Neural progenitor cell (in vitro differentiated cells): ENCODE measurements at regions not wholly inside any gene's neighbourhood (a gene's known extent, or its start where the extent isn't known, plus 50 kb on each side); places are given as distances from the start of the nearest gene placed in this dataset.
"Not testable (repeated sequence)": the region's sequence is repeated elsewhere in the genome, so short reads cannot be mapped to it uniquely, and the experiment has no call there.

Experiments
- DNase-seq: peaks from one replicate; pipeline ENCODE4 v3.0.0-alpha.2; 2016; ENCODE audit warnings: low spot score
- H2AFZ ChIP-seq: fragments of 200-600 bp; sonication (generic); replicated peaks from 2 replicates; pipeline ENCODE4 v1.6.1; 2016; ENCODE audit warnings: antibody characterized with exemption
- H3F3A ChIP-seq: fragments of 200-600 bp; sonication (generic); 2 replicates; pipeline ENCODE4 v1.6.1; 2016; ENCODE audit warnings: antibody characterized with exemption, low read depth
- H3K27ac ChIP-seq: fragments of 200-600 bp; sonication (generic); 2 replicates; pipeline ENCODE4 v1.5.1; 2016; ENCODE audit warnings: mild to moderate bottlenecking
- H3K27me3 ChIP-seq: fragments of 200-600 bp; sonication (generic); 2 replicates; pipeline ENCODE4 v1.6.1; 2016; ENCODE audit warnings: mild to moderate bottlenecking, moderate library complexity
- H3K36me3 ChIP-seq: fragments of 200-600 bp; sonication (generic); 2 replicates; pipeline ENCODE4 v1.5.1; 2016
- H3K4me1 ChIP-seq: fragments of 200-600 bp; sonication (generic); 2 replicates; pipeline ENCODE4 v1.6.1; 2016; ENCODE audit warnings: mixed run types
- H3K4me2 ChIP-seq: fragments of 200-600 bp; sonication (generic); 2 replicates; pipeline ENCODE4 v1.6.1; 2016
- H3K4me3 ChIP-seq: fragments of 200-600 bp; sonication (generic); 2 replicates; pipeline ENCODE4 v1.5.1; 2016
- H3K79me2 ChIP-seq: fragments of 200-600 bp; sonication (generic); 2 replicates; pipeline ENCODE4 v1.6.1; 2016; ENCODE audit warnings: low read depth
- H3K9ac ChIP-seq: fragments of 200-600 bp; sonication (generic); 2 replicates; pipeline ENCODE4 v1.6.1; 2016
- H3K9me3 ChIP-seq: fragments of 200-600 bp; sonication (generic); 2 replicates; pipeline ENCODE4 v1.5.1; 2016; ENCODE audit warnings: low read depth
- H4K20me1 ChIP-seq: fragments of 200-600 bp; sonication (generic); 2 replicates; pipeline ENCODE4 v1.6.1; 2016; ENCODE audit warnings: low read depth
- H3K27ac Mint-ChIP-seq: 3 replicates; pipeline ENCODE4 v1.8.0; 2021; ENCODE audit warnings: mixed read lengths
- H3K27me3 Mint-ChIP-seq: 2 replicates; pipeline ENCODE4 v1.8.0; 2022; ENCODE audit warnings: low read depth, mild to moderate bottlenecking, inconsistent platforms, moderate library complexity, mixed read lengths; ENCODE audit not compliant: insufficient read depth
- H3K36me3 Mint-ChIP-seq: 3 replicates; pipeline ENCODE4 v1.8.0; 2021; ENCODE audit warnings: mixed read lengths
- H3K4me1 Mint-ChIP-seq: 3 replicates; pipeline ENCODE4 v1.8.0; 2021; ENCODE audit warnings: mixed read lengths
- H3K4me3 Mint-ChIP-seq: 3 replicates; pipeline ENCODE4 v1.8.0; 2021; ENCODE audit warnings: mild to moderate bottlenecking, moderate library complexity, mixed read lengths
- H3K9me3 Mint-ChIP-seq: 3 replicates; pipeline ENCODE4 v1.8.0; 2020; ENCODE audit warnings: mixed read lengths
- CTCF ChIP-seq: fragments of 200-600 bp; sonication (generic); IDR thresholded peaks from 2 replicates; pipeline ENCODE4 v1.5.1; 2017; ENCODE audit warnings: antibody characterized with exemption, mild to moderate bottlenecking
- EZH2 ChIP-seq: fragments of 200-600 bp; sonication (generic); IDR thresholded peaks from 2 replicates; pipeline ENCODE4 v1.6.1; 2017; ENCODE audit warnings: antibody characterized with exemption, mild to moderate bottlenecking, moderate library complexity
- EZH2phosphoT487 ChIP-seq: fragments of 200-600 bp; sonication (generic); IDR thresholded peaks from 2 replicates; pipeline ENCODE4 v1.6.1; 2017; ENCODE audit warnings: antibody characterized with exemption

GRCh38 chr22:33162196-33162595 is 104.0 kb upstream of the SYN3 start:
- Histone ChIP-seq H2AFZ (no peak overlapping the region), H3K9me3 (no peaks in the 10 kb centered on the region), H3K27me3 (peaks cover 25% of the 10 kb centered on the region), H3K79me2 (no peaks in the 10 kb centered on the region), H3K4me1 (no peaks in the 10 kb centered on the region), H3K4me3 (no peak overlapping the region), H3F3A (no peaks in the 10 kb centered on the region), H3K9ac (no peak overlapping the region), H3K4me2 (no peak overlapping the region), H3K36me3 (peaks cover 3% of the 10 kb centered on the region), H4K20me1 (no peaks in the 10 kb centered on the region), H3K27ac (no peak overlapping the region)
- H3K4me1 Mint-ChIP-seq, result no peaks in the 10 kb centered on the region
- TF ChIP-seq EZH2, result no peak
- TF ChIP-seq EZH2phosphoT487, result no peak
- no peak for TF ChIP-seq CTCF
- H3K4me3 Mint-ChIP-seq, result no peak overlapping the region
- no peak overlapping the region for H3K27ac Mint-ChIP-seq
- H3K9me3 Mint-ChIP-seq, result no peaks in the 10 kb centered on the region
- no peak for DNase-seq
- no peaks in the 10 kb centered on the region for H3K36me3 Mint-ChIP-seq
- H3K27me3 Mint-ChIP-seq, result peaks cover 5% of the 10 kb centered on the region

GRCh38 chr22:33160525-33160924 is 102.3 kb upstream of the SYN3 start:
- no peak overlapping the region for H2AFZ ChIP-seq
- peaks cover 3% of the 10 kb centered on the region for H3K36me3 ChIP-seq
- no peaks in the 10 kb centered on the region for H3K27me3 Mint-ChIP-seq
- no peaks in the 10 kb centered on the region for H3K4me1 ChIP-seq
- H3K9me3 ChIP-seq, result no peaks in the 10 kb centered on the region
- no peak overlapping the region for H3K4me3 Mint-ChIP-seq
- no peaks in the 10 kb centered on the region for H3K36me3 Mint-ChIP-seq
- H3K4me1 Mint-ChIP-seq, result no peaks in the 10 kb centered on the region
- no peak overlapping the region for H3K4me3 ChIP-seq
- no peak overlapping the region for H3K4me2 ChIP-seq
- no peak overlapping the region for H3K9ac ChIP-seq
- H3K27ac Mint-ChIP-seq, result no peak overlapping the region
- TF ChIP-seq EZH2 (no peak), EZH2phosphoT487 (no peak), CTCF (no peak)
- no peak for DNase-seq
- peaks cover 6% of the 10 kb centered on the region for H3K9me3 Mint-ChIP-seq
- no peak overlapping the region for H3K27ac ChIP-seq
- H3F3A ChIP-seq, result no peaks in the 10 kb centered on the region
- H4K20me1 ChIP-seq, result no peaks in the 10 kb centered on the region
- peaks cover 25% of the 10 kb centered on the region for H3K27me3 ChIP-seq
- no peaks in the 10 kb centered on the region for H3K79me2 ChIP-seq

GRCh38 chr22:33154967-33155366 is 96.8 kb upstream of the SYN3 start:
- DNase-seq, H3K27me3 ChIP-seq, H3K4me1 Mint-ChIP-seq, H3K9ac ChIP-seq, H3K27ac ChIP-seq, H3K4me1 ChIP-seq, H3K9me3 ChIP-seq, H3K27me3 Mint-ChIP-seq, H3K79me2 ChIP-seq, H2AFZ ChIP-seq, H3F3A ChIP-seq, H3K27ac Mint-ChIP-seq, H3K36me3 ChIP-seq, H4K20me1 ChIP-seq, H3K4me3 Mint-ChIP-seq, H3K4me2 ChIP-seq, H3K4me3 ChIP-seq, H3K36me3 Mint-ChIP-seq: not testable (repeated sequence)
- H3K9me3 Mint-ChIP-seq, result peaks cover 18% of the 10 kb centered on the region

GRCh38 chr22:33149611-33150010 is 91.4 kb upstream of the SYN3 start:
- no peak overlapping the region for H3K4me2 ChIP-seq
- H3K27me3 Mint-ChIP-seq, result peaks cover 2% of the 10 kb centered on the region
- no peaks in the 10 kb centered on the region for H3K9me3 ChIP-seq
- H3F3A ChIP-seq, result no peaks in the 10 kb centered on the region
- H3K4me3 Mint-ChIP-seq, result no peak overlapping the region
- H3K4me1 ChIP-seq, result no peaks in the 10 kb centered on the region
- H3K79me2 ChIP-seq, result no peaks in the 10 kb centered on the region
- H3K27me3 ChIP-seq, result no peaks in the 10 kb centered on the region
- no peaks in the 10 kb centered on the region for H4K20me1 ChIP-seq
- no peaks in the 10 kb centered on the region for H3K36me3 ChIP-seq
- no peaks in the 10 kb centered on the region for H3K4me1 Mint-ChIP-seq
- no peak overlapping the region for H3K27ac Mint-ChIP-seq
- peaks cover 4% of the 10 kb centered on the region for H3K9me3 Mint-ChIP-seq
- DNase-seq, result no peak
- H3K9ac ChIP-seq, result no peak overlapping the region
- H2AFZ ChIP-seq, result no peak overlapping the region
- no peak overlapping the region for H3K27ac ChIP-seq
- H3K4me3 ChIP-seq, result no peak overlapping the region
- H3K36me3 Mint-ChIP-seq, result no peaks in the 10 kb centered on the region
- TF ChIP-seq EZH2phosphoT487, result no peak
